Thyroid gland (tissue), 4 donors: ENCODE measurements at regions not wholly inside any gene's neighbourhood (a gene's known extent, or its start where the extent isn't known, plus 50 kb on each side); places are given as distances from the start of the nearest gene placed in this dataset.

Source experiments
- POLR2A ChIP-seq, 2 donors: fragments of 450-650 bp; IDR thresholded peaks; one replicate each; pipeline ENCODE4 v1.6.1; 2017; ENCODE audit warnings: antibody characterized with exemption in 2 of 2, mild to moderate bottlenecking in 2 of 2, moderate library complexity in 1 of 2
- TF ChIP-seq, protein P1 (sequence below), 6 experiments: fragments of 200-600 bp in 3 of 6; fragments of 450-650 bp in 3 of 6; sonication (generic) in 3 of 6; IDR thresholded peaks; one replicate each; pipeline ENCODE4 v1.5.1; 2016 to 2019; ENCODE audit warnings: antibody characterized with exemption in 6 of 6, mild to moderate bottlenecking in 2 of 6, inconsistent platforms in 1 of 6, moderate library complexity in 1 of 6

DNA sequence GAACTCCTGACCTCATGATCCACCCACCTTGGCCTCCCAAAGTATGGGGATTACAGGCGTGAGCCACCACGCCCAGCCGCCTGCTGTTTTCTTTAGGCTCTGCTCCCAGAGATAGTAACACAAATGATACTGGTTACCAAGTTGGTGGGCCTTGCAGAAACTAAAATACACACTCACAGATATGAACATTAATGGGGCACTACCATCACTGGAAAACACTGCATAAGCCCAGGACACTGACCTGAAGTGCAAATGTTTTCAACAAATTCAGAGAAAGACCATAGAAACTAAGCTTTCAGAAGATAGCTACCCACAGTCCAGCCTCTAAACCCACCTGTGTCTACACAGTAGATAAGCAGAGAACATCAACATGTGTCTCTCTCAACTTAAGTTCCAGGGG is 180.5 kb downstream of the FCRL5 start:
- TF ChIP-seq, protein P1, sequence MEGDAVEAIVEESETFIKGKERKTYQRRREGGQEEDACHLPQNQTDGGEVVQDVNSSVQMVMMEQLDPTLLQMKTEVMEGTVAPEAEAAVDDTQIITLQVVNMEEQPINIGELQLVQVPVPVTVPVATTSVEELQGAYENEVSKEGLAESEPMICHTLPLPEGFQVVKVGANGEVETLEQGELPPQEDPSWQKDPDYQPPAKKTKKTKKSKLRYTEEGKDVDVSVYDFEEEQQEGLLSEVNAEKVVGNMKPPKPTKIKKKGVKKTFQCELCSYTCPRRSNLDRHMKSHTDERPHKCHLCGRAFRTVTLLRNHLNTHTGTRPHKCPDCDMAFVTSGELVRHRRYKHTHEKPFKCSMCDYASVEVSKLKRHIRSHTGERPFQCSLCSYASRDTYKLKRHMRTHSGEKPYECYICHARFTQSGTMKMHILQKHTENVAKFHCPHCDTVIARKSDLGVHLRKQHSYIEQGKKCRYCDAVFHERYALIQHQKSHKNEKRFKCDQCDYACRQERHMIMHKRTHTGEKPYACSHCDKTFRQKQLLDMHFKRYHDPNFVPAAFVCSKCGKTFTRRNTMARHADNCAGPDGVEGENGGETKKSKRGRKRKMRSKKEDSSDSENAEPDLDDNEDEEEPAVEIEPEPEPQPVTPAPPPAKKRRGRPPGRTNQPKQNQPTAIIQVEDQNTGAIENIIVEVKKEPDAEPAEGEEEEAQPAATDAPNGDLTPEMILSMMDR (IDR thresholded peaks at IDR 0.05) = no peak
- no peak for TF ChIP-seq POLR2A (IDR thresholded peaks at IDR 0.05)
